OCI-LY3 (cell line): ENCODE measurements at regions not wholly inside any gene's neighbourhood (a gene's known extent, or its start where the extent isn't known, plus 50 kb on each side); places are given as distances from the start of the nearest gene placed in this dataset.

Experiments
- H2AFZ ChIP-seq: fragments of 200-600, 300-600 bp; shearing (Covaris generic); 2 replicates; pipeline ENCODE4 v1.6.0; 2014; ENCODE audit warnings: antibody characterized with exemption, low read depth, low read length
- H3K27ac ChIP-seq: fragments of 200-600, 300-600 bp; sonication (generic); 2 replicates; pipeline ENCODE4 v1.5.1; 2014; ENCODE audit warnings: mild to moderate bottlenecking, low read length, moderate library complexity, mixed read lengths
- H3K27me3 ChIP-seq: fragments of 200-600, 300-600 bp; sonication (generic); 2 replicates; pipeline ENCODE4 v1.6.1; 2014; ENCODE audit warnings: low read depth, low read length, mixed read lengths
- H3K36me3 ChIP-seq: fragments of 200-600, 300-600 bp; sonication (generic); replicated peaks from 2 replicates; pipeline ENCODE3; 2014; ENCODE audit warnings: low read depth, low read length, mixed read lengths
- H3K4me1 ChIP-seq: fragments of 300-600, 200-600 bp; sonication (generic); 2 replicates; pipeline ENCODE4 v1.6.1; 2014; ENCODE audit warnings: low read length, mixed read lengths
- H3K4me2 ChIP-seq: fragments of 200-600, 300-600 bp; sonication (generic); 2 replicates; pipeline ENCODE4 v1.6.1; 2014; ENCODE audit warnings: low read length, mixed read lengths
- H3K4me3 ChIP-seq: fragments of 300-600, 200-600 bp; sonication (generic); 2 replicates; pipeline ENCODE4 v1.5.1; 2014; ENCODE audit warnings: antibody characterized with exemption, mild to moderate bottlenecking, low read length, moderate library complexity
- H3K79me2 ChIP-seq: fragments of 300-600, 200-600 bp; shearing (Covaris generic); 2 replicates; pipeline ENCODE4 v1.6.1; 2014; ENCODE audit warnings: mild to moderate bottlenecking, low read length, mixed read lengths
- H3K9ac ChIP-seq: fragments of 300-600, 200-600 bp; shearing (Covaris generic); 2 replicates; pipeline ENCODE4 v1.6.0; 2014; ENCODE audit warnings: mild to moderate bottlenecking, low read length, moderate library complexity
- H3K9me3 ChIP-seq: fragments of 200-600, 300-600 bp; shearing (Covaris generic); 2 replicates; pipeline ENCODE4 v1.6.1; 2014; ENCODE audit warnings: low read length, mixed read lengths; ENCODE audit not compliant: insufficient read depth
- H4K20me1 ChIP-seq: fragments of 200-600, 300-600 bp; sonication (generic); 2 replicates; pipeline ENCODE4 v1.6.1; 2016; ENCODE audit warnings: low read length, mixed read lengths; ENCODE audit not compliant: insufficient read depth
- CTCF ChIP-seq: fragments of 200-600, 300-600 bp; sonication (generic); IDR thresholded peaks from 2 replicates; pipeline ENCODE4 v1.5.1; 2014; ENCODE audit warnings: antibody characterized with exemption, low read length, low read depth
- EZH2phosphoT487 ChIP-seq: fragments of 200-600 bp; shearing (Covaris generic); IDR thresholded peaks from 2 replicates; pipeline ENCODE4 v1.6.1; 2018; ENCODE audit warnings: antibody characterized with exemption, mixed run types, low read depth

- Histone ChIP-seq H3K36me3 (no peaks in the 10 kb centered on the region), H3K4me3 (no peak overlapping the region), H3K27ac (no peak overlapping the region), H3K9ac (no peak overlapping the region), H2AFZ (no peak overlapping the region), H3K4me2 (no peak overlapping the region), H4K20me1 (peaks cover 81% of the 10 kb centered on the region), H3K27me3 (peaks cover 88% of the 10 kb centered on the region), H3K9me3 (no peaks in the 10 kb centered on the region), H3K4me1 (peaks cover 16% of the 10 kb centered on the region), H3K79me2 (no peaks in the 10 kb centered on the region)
- no peak for TF ChIP-seq EZH2phosphoT487
- TF ChIP-seq CTCF = no peak
Measured at GRCh38 chr16:79272141-79272577, 328.4 kb downstream of the MAF start.

GRCh38 chr16:79271583-79271982, 329.0 kb downstream of the MAF start:
- peaks cover 81% of the 10 kb centered on the region for H4K20me1 ChIP-seq
- TF ChIP-seq CTCF (no peak), EZH2phosphoT487 (no peak)
- H3K4me1 ChIP-seq = peaks cover 16% of the 10 kb centered on the region
- H2AFZ ChIP-seq = no peak overlapping the region
- H3K4me2 ChIP-seq = no peak overlapping the region
- no peaks in the 10 kb centered on the region for H3K9me3 ChIP-seq
- H3K27ac ChIP-seq = no peak overlapping the region
- H3K4me3 ChIP-seq = no peak overlapping the region
- H3K79me2 ChIP-seq = no peaks in the 10 kb centered on the region
- no peaks in the 10 kb centered on the region for H3K36me3 ChIP-seq
- H3K9ac ChIP-seq = no peak overlapping the region
- H3K27me3 ChIP-seq = peaks cover 88% of the 10 kb centered on the region

- TF ChIP-seq CTCF (no peak), EZH2phosphoT487 (no peak)
- Histone ChIP-seq H3K27me3 (peaks cover 88% of the 10 kb centered on the region), H3K4me3 (0 out of 2 replicates have a peak overlapping the region, but pooled peaks have one; percentile 25), H3K36me3 (no peaks in the 10 kb centered on the region), H4K20me1 (peaks cover 70% of the 10 kb centered on the region), H3K27ac (no peak overlapping the region), H3K9me3 (peaks cover 6% of the 10 kb centered on the region; the same call in 1 of the 2 replicates), H3K9ac (no peak overlapping the region), H2AFZ (no peak overlapping the region), H3K79me2 (no peaks in the 10 kb centered on the region), H3K4me1 (peaks cover 17% of the 10 kb centered on the region), H3K4me2 (peak overlapping the region; percentile 59)
Measured at GRCh38 chr16:79270011-79270410, 330.5 kb downstream of the MAF start.

- Histone ChIP-seq H3K27ac (no peak overlapping the region), H3K79me2 (no peaks in the 10 kb centered on the region), H3K9ac (no peak overlapping the region), H3K9me3 (peaks cover 6% of the 10 kb centered on the region; the same call in 1 of the 2 replicates), H3K27me3 (peaks cover 88% of the 10 kb centered on the region), H3K4me1 (peaks cover 24% of the 10 kb centered on the region), H4K20me1 (peaks cover 64% of the 10 kb centered on the region), H2AFZ (no peak overlapping the region), H3K4me3 (peak overlapping the region; percentile 25; the same call in 1 of the 2 replicates), H3K4me2 (peak overlapping the region; percentile 59), H3K36me3 (no peaks in the 10 kb centered on the region)
- no peak for TF ChIP-seq CTCF
- peak; percentile 89 for TF ChIP-seq EZH2phosphoT487
Measured at GRCh38 chr16:79269211-79269863, 331.2 kb downstream of the MAF start.
